Mucosa of rectum (tissue), 2 donors: ENCODE measurements at regions not wholly inside any gene's neighbourhood (a gene's known extent, or its start where the extent isn't known, plus 50 kb on each side); places are given as distances from the start of the nearest gene placed in this dataset.

Experiments
- H3K27ac ChIP-seq, 2 donors: one replicate each; pipeline ENCODE4 v1.7.0; 2013; ENCODE audit warnings: inconsistent platforms in 2 of 2, low read depth in 2 of 2, low read length in 2 of 2
- H3K27me3 ChIP-seq, 2 donors: one replicate each; pipeline ENCODE4 v1.7.0; 2013; ENCODE audit warnings: low read length in 2 of 2; ENCODE audit not compliant: control insufficient read depth in 2 of 2, insufficient read depth in 2 of 2
- H3K36me3 ChIP-seq, 2 donors: one replicate each; pipeline ENCODE4 v1.7.0; 2013; ENCODE audit warnings: low read length in 2 of 2; ENCODE audit not compliant: control insufficient read depth in 2 of 2, insufficient read depth in 2 of 2
- H3K4me1 ChIP-seq, 2 donors: one replicate each; pipeline ENCODE4 v1.7.0; 2013; ENCODE audit warnings: low read length in 2 of 2, mild to moderate bottlenecking in 1 of 2; ENCODE audit not compliant: control insufficient read depth in 2 of 2, insufficient read depth in 2 of 2
- H3K4me3 ChIP-seq, 2 donors: one replicate each; pipeline ENCODE4 v1.7.0; 2013; ENCODE audit warnings: low read length in 2 of 2
- H3K9ac ChIP-seq, 2 donors: one replicate each; pipeline ENCODE4 v1.7.0; 2013; ENCODE audit warnings: low read length in 2 of 2, low read depth in 1 of 2, mild to moderate bottlenecking in 1 of 2
- H3K9me3 ChIP-seq, 2 donors: one replicate each; pipeline ENCODE4 v1.7.0; 2013; ENCODE audit warnings: low read length in 2 of 2; ENCODE audit not compliant: control insufficient read depth in 2 of 2
- donor health status: healthy.
- donor health status: Normal muscosa, but diverticular disease.

DNA sequence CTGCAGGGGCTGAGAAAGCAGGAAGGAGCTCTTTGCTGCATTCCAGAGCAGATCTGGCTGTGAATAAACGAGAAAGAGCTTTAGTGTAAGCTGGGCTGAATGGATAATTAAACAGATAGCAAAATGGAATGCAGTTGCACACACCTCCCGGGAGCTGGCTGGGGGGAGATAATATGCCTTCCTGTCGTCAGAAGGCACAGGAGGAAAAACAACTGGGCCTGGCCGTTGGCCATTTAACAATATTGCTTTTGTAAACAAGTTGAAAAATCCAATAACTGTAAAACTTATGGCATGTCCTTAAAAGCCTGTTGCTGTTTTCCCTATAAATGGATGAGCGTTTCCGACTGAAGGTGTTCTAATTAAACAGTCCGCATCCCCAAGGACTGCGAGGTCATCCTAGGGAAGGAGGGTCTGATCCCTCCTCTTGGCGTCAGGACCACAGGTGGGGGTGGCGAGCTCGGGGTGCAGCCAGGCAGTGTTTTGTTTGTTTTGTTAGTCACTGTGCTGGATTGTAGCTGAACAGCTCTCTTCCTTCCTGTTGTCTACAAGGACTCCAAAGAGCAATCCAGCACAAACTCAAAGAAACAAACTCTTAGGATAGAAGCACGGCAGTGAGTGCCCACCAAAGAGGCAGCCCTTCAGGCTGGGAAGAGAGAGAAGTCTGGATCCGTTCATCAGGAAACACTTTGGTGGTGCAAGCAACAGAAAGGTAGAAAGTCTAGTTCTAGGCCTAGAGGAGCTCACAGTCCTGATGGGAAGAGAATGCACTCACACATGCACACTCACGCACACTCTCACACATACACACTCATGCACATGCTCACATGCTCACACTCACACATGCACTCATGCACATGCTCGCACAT lies 133.4 kb upstream of the SMAD3 start:
- peaks cover 0 to 3% of the 10 kb centered on the region in 2 donors for H3K9me3 ChIP-seq
- H3K27me3 ChIP-seq = no peaks in the 10 kb centered on the region
- H3K4me1 ChIP-seq = peaks cover 26 to 32% of the 10 kb centered on the region in 2 donors
- no peaks in the 10 kb centered on the region for H3K36me3 ChIP-seq
- peak overlapping the region; percentile 77 to 81 for H3K27ac ChIP-seq
- H3K9ac ChIP-seq = peak overlapping the region in 1 of 2 donors; percentile 12
- H3K4me3 ChIP-seq = peak overlapping the region; percentile 15 to 56

DNA sequence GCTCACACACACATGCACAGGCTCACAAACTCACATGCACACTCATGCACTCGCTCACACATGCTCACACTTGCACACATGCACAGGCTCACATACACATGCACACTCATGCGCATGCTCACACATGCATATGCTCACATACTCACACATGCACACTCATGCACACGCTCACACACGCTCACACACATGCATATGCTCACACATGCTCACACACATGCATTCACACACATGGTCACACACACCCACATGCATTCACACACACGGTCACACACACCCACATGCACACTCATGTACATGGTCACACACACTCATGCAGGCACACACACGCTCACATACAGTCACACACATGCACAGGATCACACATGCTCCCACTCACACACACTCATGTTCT lies 132.8 kb upstream of the SMAD3 start:
- H3K27ac ChIP-seq = peak overlapping the region; percentile 77 to 81
- no peak overlapping the region for H3K9ac ChIP-seq
- H3K27me3 ChIP-seq = no peaks in the 10 kb centered on the region
- peaks cover 26 to 32% of the 10 kb centered on the region in 2 donors for H3K4me1 ChIP-seq
- peak overlapping the region; percentile 15 to 17 for H3K4me3 ChIP-seq
- peaks cover under 1 to 3% of the 10 kb centered on the region in 2 donors for H3K9me3 ChIP-seq
- H3K36me3 ChIP-seq = no peaks in the 10 kb centered on the region

DNA sequence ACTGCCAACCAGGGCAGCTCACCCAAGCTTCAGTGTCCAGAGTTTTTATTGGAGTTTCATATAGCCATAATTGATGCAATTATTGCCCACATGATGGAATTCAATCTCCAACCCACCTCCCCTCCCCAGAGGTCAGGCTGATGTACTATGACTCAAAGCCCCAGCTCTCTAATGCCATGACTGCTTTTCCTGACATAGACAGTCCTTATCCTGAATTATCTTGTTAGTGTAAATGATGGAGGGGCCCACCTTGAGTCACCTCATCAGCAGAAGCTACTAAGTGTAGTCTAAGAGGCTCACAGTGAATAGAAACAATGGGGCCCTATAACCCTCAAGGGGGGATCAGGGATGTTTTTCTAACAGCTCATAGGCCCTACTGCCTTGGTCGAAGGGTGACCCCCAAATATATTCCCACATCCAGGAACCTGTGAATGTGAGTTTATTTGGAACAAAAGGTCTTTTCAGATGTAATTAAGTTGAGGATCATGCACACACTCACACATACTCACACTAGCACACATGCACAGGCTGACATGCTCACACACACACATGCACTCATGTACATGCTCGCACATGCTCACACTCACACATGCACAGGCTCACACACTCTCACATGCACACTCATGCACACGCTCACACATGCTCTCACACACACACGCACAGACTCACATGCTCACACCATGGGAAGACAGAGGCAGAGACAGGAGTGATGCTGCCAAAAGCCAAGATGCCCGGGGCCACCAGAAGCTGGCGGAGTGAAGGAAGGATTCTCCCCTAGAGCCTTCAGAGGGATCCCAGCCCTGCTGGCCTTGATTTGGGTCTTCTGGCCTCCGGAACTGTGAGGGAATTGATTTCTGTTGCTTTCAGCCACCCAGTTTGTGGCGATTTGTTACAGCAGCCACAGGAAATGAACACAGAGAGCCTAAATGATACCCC lies 131.2 kb upstream of the SMAD3 start:
- H3K27ac ChIP-seq = no peak overlapping the region
- H3K4me3 ChIP-seq = no peak overlapping the region
- H3K9ac ChIP-seq = no peak overlapping the region
- H3K27me3 ChIP-seq = no peaks in the 10 kb centered on the region
- H3K36me3 ChIP-seq = no peaks in the 10 kb centered on the region
- peaks cover 26 to 32% of the 10 kb centered on the region in 2 donors for H3K4me1 ChIP-seq
- peaks cover 2 to 3% of the 10 kb centered on the region in 2 donors for H3K9me3 ChIP-seq

GRCh38 chr15:66934868-66935520 lies 130.4 kb upstream of the SMAD3 start:
- Histone ChIP-seq H3K27me3 (no peaks in the 10 kb centered on the region), H3K4me3 (no peak overlapping the region), H3K4me1 (peaks cover 21 to 32% of the 10 kb centered on the region in 2 donors), H3K9me3 (peaks cover 2 to 3% of the 10 kb centered on the region in 2 donors), H3K27ac (no peak overlapping the region), H3K36me3 (no peaks in the 10 kb centered on the region), H3K9ac (no peak overlapping the region)

DNA sequence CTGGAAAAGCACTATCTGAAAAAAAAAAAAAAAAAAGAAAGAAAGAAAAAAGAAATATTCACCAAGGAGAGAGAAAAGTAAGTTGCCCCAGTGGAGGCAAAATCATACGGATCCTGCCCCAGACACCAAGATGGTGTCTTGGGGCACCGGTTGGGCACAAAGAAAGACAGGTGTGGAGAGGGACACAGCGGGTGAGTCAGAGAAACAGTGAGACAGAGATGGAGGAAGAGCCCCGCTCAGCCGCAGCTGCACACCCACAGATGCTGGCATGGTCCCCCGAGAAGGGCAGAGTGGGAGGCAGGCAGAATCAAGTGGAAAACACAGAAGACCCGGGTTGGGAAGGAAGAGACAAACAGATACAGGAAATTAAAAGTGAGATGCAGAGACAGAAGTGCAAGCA lies 129.7 kb upstream of the SMAD3 start:
- peaks cover 16 to 25% of the 10 kb centered on the region in 2 donors for H3K4me1 ChIP-seq
- H3K9ac ChIP-seq = no peak overlapping the region
- H3K27me3 ChIP-seq = no peaks in the 10 kb centered on the region
- no peak overlapping the region for H3K27ac ChIP-seq
- H3K4me3 ChIP-seq = peak overlapping the region in 1 of 2 donors; percentile 58
- peaks cover 2 to 3% of the 10 kb centered on the region in 2 donors for H3K9me3 ChIP-seq
- no peaks in the 10 kb centered on the region for H3K36me3 ChIP-seq

GRCh38 chr15:66936109-66936860 lies 129.1 kb upstream of the SMAD3 start:
- H3K27me3 ChIP-seq = no peaks in the 10 kb centered on the region
- no peaks in the 10 kb centered on the region for H3K36me3 ChIP-seq
- peaks cover 2 to 3% of the 10 kb centered on the region in 2 donors for H3K9me3 ChIP-seq
- H3K4me1 ChIP-seq = peaks cover 12 to 19% of the 10 kb centered on the region in 2 donors
- H3K9ac ChIP-seq = no peak overlapping the region
- peak overlapping the region; percentile 26 to 58 for H3K4me3 ChIP-seq
- no peak overlapping the region for H3K27ac ChIP-seq

- Histone ChIP-seq H3K36me3 (no peaks in the 10 kb centered on the region), H3K27me3 (no peaks in the 10 kb centered on the region), H3K4me1 (peaks cover 8 to 12% of the 10 kb centered on the region in 2 donors), H3K9me3 (peaks cover 2 to 3% of the 10 kb centered on the region in 2 donors), H3K4me3 (peak overlapping the region; percentile 26 to 58), H3K27ac (no peak overlapping the region), H3K9ac (no peak overlapping the region)
These were observed 128.4 kb upstream of the SMAD3 start for GRCh38 chr15:66936861-66937582.

GRCh38 chr15:66937588-66937987 lies 127.8 kb upstream of the SMAD3 start:
- H3K27me3 ChIP-seq = no peaks in the 10 kb centered on the region
- H3K4me1 ChIP-seq = peaks cover 4 to 6% of the 10 kb centered on the region in 2 donors
- H3K4me3 ChIP-seq = no peak overlapping the region
- peaks cover 2 to 3% of the 10 kb centered on the region in 2 donors for H3K9me3 ChIP-seq
- no peaks in the 10 kb centered on the region for H3K36me3 ChIP-seq
- no peak overlapping the region for H3K27ac ChIP-seq
- H3K9ac ChIP-seq = no peak overlapping the region
